Ishikawa (cell line): ENCODE measurements at regions not wholly inside any gene's neighbourhood (a gene's known extent, or its start where the extent isn't known, plus 50 kb on each side); places are given as distances from the start of the nearest gene placed in this dataset.

ENCODE experiments used
- TAF1 ChIP-seq: IDR thresholded peaks from 2 replicates; pipeline ENCODE4 v1.6.1; 2012; ENCODE audit warnings: low read depth, mild to moderate bottlenecking
- TEAD4 ChIP-seq: IDR thresholded peaks from 2 replicates; pipeline ENCODE4 v1.6.1; 2012
- YY1 ChIP-seq: IDR thresholded peaks from 2 replicates; pipeline ENCODE4 v1.6.1; 2012; ENCODE audit warnings: low read depth

DNA sequence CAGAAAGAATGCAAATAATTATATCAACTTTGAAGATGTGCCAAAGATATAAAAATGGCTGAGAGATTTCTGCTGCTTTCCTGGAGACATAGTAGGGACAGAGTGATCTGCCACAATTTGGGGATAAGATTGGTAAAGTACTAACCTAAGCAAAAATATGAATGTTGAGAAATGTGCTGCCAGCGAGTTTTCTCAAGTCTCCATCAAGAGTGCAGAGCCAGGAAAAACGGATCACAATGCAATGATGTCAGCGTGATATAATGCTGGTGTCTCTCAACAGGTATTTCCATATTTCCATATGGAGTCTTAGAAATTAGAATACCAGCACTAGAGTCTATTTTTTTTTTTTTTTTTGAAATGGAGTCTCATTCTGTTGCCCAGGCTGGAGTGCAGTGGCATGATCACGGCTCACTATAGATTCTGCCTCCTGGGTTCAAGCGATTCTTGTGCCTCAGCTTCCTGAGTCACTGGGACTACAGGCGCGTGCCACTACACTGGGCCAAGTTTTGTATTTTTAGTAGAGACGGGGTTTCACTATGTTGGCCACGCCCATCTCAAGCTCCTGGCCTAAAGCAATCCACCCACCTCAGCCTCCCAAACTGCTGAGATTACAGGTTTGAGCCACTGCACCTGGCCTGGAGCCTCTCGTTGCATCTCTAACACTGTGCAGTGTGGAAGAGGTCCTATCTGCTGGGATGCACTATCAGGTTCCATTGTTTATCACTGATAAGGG is 893.5 kb downstream of the TRIML1 start:
- TF ChIP-seq TEAD4 (no peak), YY1 (no peak), TAF1 (no peak)
